Activated B cell treated with CpG ODN at 0.5 μM for 24 hours (primary cell): ENCODE measurements at regions not wholly inside any gene's neighbourhood (a gene's known extent, or its start where the extent isn't known, plus 50 kb on each side); places are given as distances from the start of the nearest gene placed in this dataset.

Experiments
- ATAC-seq: fragments of 200-7000 bp; cut with Tn5 transposase; one replicate; pipeline ENCODE4 v1.10.0; 2021; ENCODE audit warnings: low read depth, mild to moderate bottlenecking, moderate library complexity
- CTCF ChIA-PET: fragments of 350-600 bp; sonication (Branson Sonifier 250); formaldehyde crosslinking; loops from one replicate; lab custom pipeline; 2021; ENCODE audit warnings: antibody characterized with exemption; lab: Charles Lee
- POLR2A ChIA-PET: fragments of 350-600 bp; sonication (Branson Sonifier 250); formaldehyde crosslinking; loops from one replicate; lab custom pipeline; 2021; ENCODE audit warnings: antibody characterized with exemption; lab: Charles Lee
- DNase-seq: peaks from one replicate; pipeline ENCODE4 v3.0.0; 2022
- H3K27ac Mint-ChIP-seq: one replicate; pipeline ENCODE4 v1.8.0; 2020; ENCODE audit warnings: mixed read lengths
- H3K27me3 Mint-ChIP-seq: one replicate; pipeline ENCODE4 v1.8.0; 2021; ENCODE audit warnings: mixed read lengths
- H3K36me3 Mint-ChIP-seq: one replicate; pipeline ENCODE4 v1.8.0; 2021; ENCODE audit warnings: low read depth, mixed read lengths
- H3K4me1 Mint-ChIP-seq: one replicate; pipeline ENCODE4 v1.8.0; 2021; ENCODE audit warnings: mixed read lengths
- H3K4me3 Mint-ChIP-seq: one replicate; pipeline ENCODE4 v1.8.0; 2020; ENCODE audit warnings: mild to moderate bottlenecking, mixed read lengths
- H3K9me3 Mint-ChIP-seq: one replicate; pipeline ENCODE4 v1.8.0; 2020; ENCODE audit warnings: mixed read lengths
- CTCF ChIP-seq: fragments of 200-600 bp; IDR thresholded peaks from one replicate; pipeline ENCODE4 v1.8.0; 2022; ENCODE audit warnings: antibody characterized with exemption, mild to moderate bottlenecking
- intact Hi-C: fragments of 100-400 bp; cut with micrococcal nuclease; formaldehyde crosslinking; loops from one replicate; pipeline ENCODE4 v1.15.1; 2024

- intact Hi-C loops = no loop called here
- Mint-ChIP-seq H3K9me3 (no peaks in the 10 kb centered on the region), H3K27ac (no peak overlapping the region), H3K36me3 (no peaks in the 10 kb centered on the region), H3K4me3 (no peak overlapping the region), H3K4me1 (peaks cover 6% of the 10 kb centered on the region), H3K27me3 (peaks cover 5% of the 10 kb centered on the region)
- TF ChIP-seq CTCF = no peak
- ChIA-PET POLR2A (no interaction called here), CTCF (no interaction called here)
- DNase-seq = no peak
- ATAC-seq = no peak
These were observed 70.0 kb upstream of the TOP1 start for GRCh38 chr20:40958598-40958997.

GRCh38 chr20:40959325-40960092 lies 69.1 kb upstream of the TOP1 start:
- ChIA-PET CTCF (no interaction called here), POLR2A (no interaction called here)
- DNase-seq (no peak), ATAC-seq (no peak)
- no peaks in the 10 kb centered on the region for H3K9me3 Mint-ChIP-seq
- H3K4me1 Mint-ChIP-seq = peaks cover 6% of the 10 kb centered on the region
- no peak overlapping the region for H3K27ac Mint-ChIP-seq
- H3K4me3 Mint-ChIP-seq = no peak overlapping the region
- no peak for TF ChIP-seq CTCF
- H3K27me3 Mint-ChIP-seq = peaks cover 5% of the 10 kb centered on the region
- H3K36me3 Mint-ChIP-seq = no peaks in the 10 kb centered on the region
- intact Hi-C loops = loop anchor here (5.0 kb wide), 1 partner anchor 257 kb away; no protein-coding TSS in a partner anchor

GRCh38 chr20:40960101-40960500 lies 68.5 kb upstream of the TOP1 start:
- ChIA-PET CTCF (no interaction called here), POLR2A (no interaction called here)
- Mint-ChIP-seq H3K4me3 (no peak overlapping the region), H3K36me3 (no peaks in the 10 kb centered on the region), H3K27ac (no peak overlapping the region), H3K9me3 (no peaks in the 10 kb centered on the region), H3K4me1 (peaks cover 6% of the 10 kb centered on the region), H3K27me3 (peaks cover 5% of the 10 kb centered on the region)
- no peak for TF ChIP-seq CTCF
- no peak for ATAC-seq
- intact Hi-C loops = loop anchor here (5.0 kb wide), 1 partner anchor 258 kb away; no protein-coding TSS in a partner anchor
- no peak for DNase-seq

GRCh38 chr20:40960521-40960956 lies 68.1 kb upstream of the TOP1 start:
- CTCF ChIA-PET = no interaction called here

More at GRCh38 chr20:40960521-40960956, 68.1 kb upstream of the TOP1 start:
- H3K9me3 Mint-ChIP-seq = no peaks in the 10 kb centered on the region
- H3K36me3 Mint-ChIP-seq = no peaks in the 10 kb centered on the region
- H3K27me3 Mint-ChIP-seq = peaks cover 5% of the 10 kb centered on the region
- intact Hi-C loops = loop anchor here (5.0 kb wide), 1 partner anchor 258 kb away; no protein-coding TSS in a partner anchor
- H3K4me3 Mint-ChIP-seq = no peak overlapping the region
- H3K4me1 Mint-ChIP-seq = peaks cover 6% of the 10 kb centered on the region
- H3K27ac Mint-ChIP-seq = no peak overlapping the region
- TF ChIP-seq CTCF = no peak
- ATAC-seq (no peak), DNase-seq (no peak)
- POLR2A ChIA-PET = interaction anchor here (0.6 kb wide), 1 partner anchor 80 kb away, joined by 3 read pairs; no protein-coding TSS in a partner anchor
